ENCODE measurements at regions not wholly inside any gene's neighbourhood (a gene's known extent, or its start where the extent isn't known, plus 50 kb on each side); places are given as distances from the start of the nearest gene placed in this dataset.

DNA sequence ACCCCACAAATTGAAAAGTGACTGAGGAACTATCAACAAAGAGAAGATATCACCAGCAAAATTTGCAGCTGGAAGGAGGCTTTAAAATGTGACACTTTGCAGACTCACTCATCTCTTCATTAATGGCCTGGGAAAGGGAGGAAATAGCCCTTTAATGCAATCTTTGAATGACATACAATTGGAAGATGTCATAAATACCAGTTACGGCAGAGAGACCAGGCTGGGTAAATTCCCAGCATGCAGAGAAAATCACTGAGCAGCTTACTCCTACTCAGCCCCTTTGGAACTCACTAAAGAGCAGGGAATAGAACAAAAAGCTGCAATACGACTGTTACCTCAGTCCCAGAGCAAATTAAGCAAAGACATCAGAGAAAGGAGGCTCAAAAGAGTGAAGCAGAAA, 238.9 kb downstream of the HS3ST1 start:
- H3K9me2 ChIP-seq (ENCODE audit: low read depth, low read length), result no peaks in the 10 kb centered on the region
- no peak for TF ChIP-seq EZH2 (IDR thresholded peaks at IDR 0.05; ENCODE audit: borderline replicate concordance, low read length)
- TF ChIP-seq, protein P1, sequence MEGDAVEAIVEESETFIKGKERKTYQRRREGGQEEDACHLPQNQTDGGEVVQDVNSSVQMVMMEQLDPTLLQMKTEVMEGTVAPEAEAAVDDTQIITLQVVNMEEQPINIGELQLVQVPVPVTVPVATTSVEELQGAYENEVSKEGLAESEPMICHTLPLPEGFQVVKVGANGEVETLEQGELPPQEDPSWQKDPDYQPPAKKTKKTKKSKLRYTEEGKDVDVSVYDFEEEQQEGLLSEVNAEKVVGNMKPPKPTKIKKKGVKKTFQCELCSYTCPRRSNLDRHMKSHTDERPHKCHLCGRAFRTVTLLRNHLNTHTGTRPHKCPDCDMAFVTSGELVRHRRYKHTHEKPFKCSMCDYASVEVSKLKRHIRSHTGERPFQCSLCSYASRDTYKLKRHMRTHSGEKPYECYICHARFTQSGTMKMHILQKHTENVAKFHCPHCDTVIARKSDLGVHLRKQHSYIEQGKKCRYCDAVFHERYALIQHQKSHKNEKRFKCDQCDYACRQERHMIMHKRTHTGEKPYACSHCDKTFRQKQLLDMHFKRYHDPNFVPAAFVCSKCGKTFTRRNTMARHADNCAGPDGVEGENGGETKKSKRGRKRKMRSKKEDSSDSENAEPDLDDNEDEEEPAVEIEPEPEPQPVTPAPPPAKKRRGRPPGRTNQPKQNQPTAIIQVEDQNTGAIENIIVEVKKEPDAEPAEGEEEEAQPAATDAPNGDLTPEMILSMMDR (IDR thresholded peaks at IDR 0.05; ENCODE audit: low read length), result no peak
- H2AFZ ChIP-seq (ENCODE audit: low read length), result no peak overlapping the region
- H3K9ac ChIP-seq (ENCODE audit: low read length), result no peak overlapping the region
- no peaks in the 10 kb centered on the region for H3K4me1 ChIP-seq (ENCODE audit: insufficient read depth, low read length, severe bottlenecking)
- no peak overlapping the region for H3K27ac ChIP-seq (ENCODE audit: low read depth, low read length, poor library complexity, severe bottlenecking)
- no peaks in the 10 kb centered on the region for H3F3A ChIP-seq (ENCODE audit: insufficient read depth, low read length)
- H3K79me2 ChIP-seq (ENCODE audit: insufficient read depth, low read length), result no peaks in the 10 kb centered on the region
- no peaks in the 10 kb centered on the region for H4K20me1 ChIP-seq (ENCODE audit: insufficient read depth, low read length)
- H3K27me3 ChIP-seq (ENCODE audit: insufficient read depth, low read length), result no peaks in the 10 kb centered on the region
- no peaks in the 10 kb centered on the region for H3K9me3 ChIP-seq (ENCODE audit: low read length)
- H3K4me3 ChIP-seq (ENCODE audit: low read depth, low read length, poor library complexity, severe bottlenecking), result no peak overlapping the region
- H3K36me3 ChIP-seq (ENCODE audit: insufficient read depth, low read length), result no peaks in the 10 kb centered on the region
- H3K4me2 ChIP-seq (ENCODE audit: low read length), result no peak overlapping the region

DNA sequence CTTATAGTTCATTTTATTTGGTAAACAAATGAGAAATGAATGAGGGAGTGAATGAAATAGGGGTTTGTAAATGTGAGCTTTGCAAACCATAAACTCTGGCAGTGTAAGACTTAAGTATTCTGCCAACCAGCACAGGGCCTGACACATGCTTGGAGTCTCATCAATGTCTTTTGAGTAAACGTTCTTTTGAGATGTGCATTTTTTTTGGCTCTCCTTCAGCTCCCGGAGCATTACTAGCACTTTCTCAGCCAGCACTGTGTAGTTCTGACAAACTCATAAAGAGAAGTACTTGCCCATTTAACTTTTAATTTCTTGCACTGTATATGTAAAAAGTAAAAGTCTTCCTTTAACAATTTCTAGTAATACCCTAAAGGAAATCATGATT, 245.3 kb downstream of the HS3ST1 start:
- Histone ChIP-seq H3K4me1 (ENCODE audit: insufficient read depth, low read length, severe bottlenecking) (no peaks in the 10 kb centered on the region), H3K27me3 (ENCODE audit: insufficient read depth, low read length) (no peaks in the 10 kb centered on the region), H3K9ac (ENCODE audit: low read length) (no peak overlapping the region), H3F3A (ENCODE audit: insufficient read depth, low read length) (no peaks in the 10 kb centered on the region), H3K4me3 (ENCODE audit: low read depth, low read length, poor library complexity, severe bottlenecking) (no peak overlapping the region), H3K79me2 (ENCODE audit: insufficient read depth, low read length) (no peaks in the 10 kb centered on the region), H3K9me3 (ENCODE audit: low read length) (no peaks in the 10 kb centered on the region), H3K9me2 (ENCODE audit: low read depth, low read length) (no peaks in the 10 kb centered on the region), H4K20me1 (ENCODE audit: insufficient read depth, low read length) (no peaks in the 10 kb centered on the region), H3K27ac (ENCODE audit: low read depth, low read length, poor library complexity, severe bottlenecking) (no peak overlapping the region), H3K36me3 (ENCODE audit: insufficient read depth, low read length) (no peaks in the 10 kb centered on the region), H3K4me2 (ENCODE audit: low read length) (no peak overlapping the region), H2AFZ (ENCODE audit: low read length) (no peak overlapping the region)
- no peak for TF ChIP-seq EZH2 (IDR thresholded peaks at IDR 0.05; ENCODE audit: borderline replicate concordance, low read length)
- TF ChIP-seq, protein P1 (IDR thresholded peaks at IDR 0.05; ENCODE audit: low read length), result no peak

DNA sequence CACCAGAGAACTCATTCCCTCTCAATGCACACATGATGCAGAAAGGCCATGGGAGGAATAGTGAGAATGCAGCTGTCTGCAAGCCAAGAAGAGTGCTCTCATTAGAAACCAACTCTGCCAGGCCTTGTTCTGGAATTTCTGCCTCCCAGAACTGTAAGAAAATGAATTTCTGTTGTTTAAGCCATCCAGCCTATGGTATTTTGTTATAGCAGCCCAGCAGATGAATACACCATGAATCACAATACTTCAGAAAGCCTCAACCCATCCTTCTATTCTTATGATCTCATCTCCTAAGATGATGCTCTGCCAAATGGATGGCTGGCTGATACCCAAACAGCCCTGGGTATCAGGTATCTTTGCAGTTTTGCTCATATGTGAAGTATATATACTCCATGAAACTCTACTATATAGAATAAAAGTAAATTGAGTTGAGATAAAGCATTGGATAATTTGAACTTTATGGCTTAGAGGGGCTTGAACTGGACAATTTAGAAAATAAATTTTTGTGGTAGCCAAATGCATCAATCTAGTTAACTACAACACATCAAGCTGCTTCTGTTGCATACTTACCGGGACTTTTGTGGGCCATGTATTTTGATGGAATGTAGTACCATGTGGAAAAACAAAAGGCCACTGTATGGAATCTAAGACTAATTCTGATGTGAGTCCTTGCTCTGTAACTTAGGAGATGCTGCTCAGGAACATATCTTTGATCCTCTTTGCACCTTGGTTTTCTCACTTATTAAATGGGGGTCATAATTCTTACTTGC, 245.9 kb downstream of the HS3ST1 start:
- no peak overlapping the region for H2AFZ ChIP-seq (ENCODE audit: low read length)

More for the DNA sequence above, 245.9 kb downstream of the HS3ST1 start:
- H3K27me3 ChIP-seq (ENCODE audit: insufficient read depth, low read length), result no peaks in the 10 kb centered on the region
- no peak overlapping the region for H3K4me2 ChIP-seq (ENCODE audit: low read length)
- no peaks in the 10 kb centered on the region for H3K79me2 ChIP-seq (ENCODE audit: insufficient read depth, low read length)
- no peaks in the 10 kb centered on the region for H3K9me2 ChIP-seq (ENCODE audit: low read depth, low read length)
- no peaks in the 10 kb centered on the region for H3F3A ChIP-seq (ENCODE audit: insufficient read depth, low read length)
- H3K27ac ChIP-seq (ENCODE audit: low read depth, low read length, poor library complexity, severe bottlenecking), result no peak overlapping the region
- no peak overlapping the region for H3K9ac ChIP-seq (ENCODE audit: low read length)
- no peaks in the 10 kb centered on the region for H3K4me1 ChIP-seq (ENCODE audit: insufficient read depth, low read length, severe bottlenecking)
- TF ChIP-seq, protein P1 (IDR thresholded peaks at IDR 0.05; ENCODE audit: low read length), result no peak
- TF ChIP-seq EZH2 (IDR thresholded peaks at IDR 0.05; ENCODE audit: borderline replicate concordance, low read length), result no peak
- H3K36me3 ChIP-seq (ENCODE audit: insufficient read depth, low read length), result no peaks in the 10 kb centered on the region
- H3K4me3 ChIP-seq (ENCODE audit: low read depth, low read length, poor library complexity, severe bottlenecking), result no peak overlapping the region
- no peaks in the 10 kb centered on the region for H4K20me1 ChIP-seq (ENCODE audit: insufficient read depth, low read length)
- H3K9me3 ChIP-seq (ENCODE audit: low read length), result no peaks in the 10 kb centered on the region

All from OCI-LY1 (cell line).